CD14-positive monocyte (primary cell): ENCODE measurements at regions not wholly inside any gene's neighbourhood (a gene's known extent, or its start where the extent isn't known, plus 50 kb on each side); places are given as distances from the start of the nearest gene placed in this dataset.

Source experiments
- DNase-seq, 3 donors: peaks; one replicate each; pipeline ENCODE4 v3.0.0-alpha.2; 2011 to 2022
- H2AFZ ChIP-seq: 2 replicates; pipeline ENCODE4 v1.6.0; 2012; ENCODE audit warnings: mild to moderate bottlenecking, low read depth, low read length, inconsistent platforms; ENCODE audit not compliant: insufficient read depth, poor library complexity, severe bottlenecking
- H3K27ac ChIP-seq, 2 donors: 1 replicate in 1 of 2; 2 replicates in 1 of 2; pipeline ENCODE4 v1.5.1; 2012 to 2013; ENCODE audit warnings: low read length in 2 of 2, control low read depth in 1 of 2, inconsistent platforms in 1 of 2, low read depth in 1 of 2, mild to moderate bottlenecking in 1 of 2
- H3K27me3 ChIP-seq, 2 donors: one replicate each; pipeline versions ENCODE4 v1.6.0 to v1.6.1; 2011 to 2013; ENCODE audit warnings: low read length in 2 of 2; ENCODE audit not compliant: control insufficient read depth in 2 of 2, insufficient read depth in 2 of 2
- H3K36me3 ChIP-seq, 2 donors: replicated peaks in 1 of 2; 1 replicate in 1 of 2; 2 replicates in 1 of 2; pipeline versions ENCODE4 v1.5.1 to v1.6.1; 2012 to 2013; ENCODE audit warnings: low read length in 2 of 2, control low read depth in 1 of 2, inconsistent platforms in 1 of 2, mild to moderate bottlenecking in 1 of 2; ENCODE audit not compliant: insufficient read depth in 2 of 2, control insufficient read depth in 1 of 2
- H3K4me1 ChIP-seq, 2 donors: 1 replicate in 1 of 2; 2 replicates in 1 of 2; pipeline versions ENCODE4 v1.5.1 to v1.6.1; 2012 to 2013; ENCODE audit warnings: low read length in 2 of 2, control low read depth in 1 of 2, inconsistent platforms in 1 of 2, mild to moderate bottlenecking in 1 of 2, moderate library complexity in 1 of 2; ENCODE audit not compliant: insufficient read depth in 2 of 2, control insufficient read depth in 1 of 2
- H3K4me2 ChIP-seq: replicated peaks from 2 replicates; pipeline ENCODE3; 2012; ENCODE audit warnings: low read length, moderate library complexity, mild to moderate bottlenecking; ENCODE audit not compliant: poor library complexity, severe bottlenecking; ENCODE audit errors: extremely low read depth
- H3K4me3 ChIP-seq, 3 experiments: fragments of 200-600 bp in 1 of 3; sonication (generic) in 1 of 3; replicated peaks in 1 of 3; 1 replicate in 2 of 3; 2 replicates in 1 of 3; pipeline ENCODE4 v1.5.1; 2011 to 2013; ENCODE audit warnings: low read length in 3 of 3, mild to moderate bottlenecking in 3 of 3, control low read depth in 2 of 3, low read depth in 2 of 3, inconsistent platforms in 1 of 3, moderate library complexity in 1 of 3
- H3K79me2 ChIP-seq: 2 replicates; pipeline ENCODE4 v1.6.0; 2012; ENCODE audit warnings: mild to moderate bottlenecking, control low read depth, inconsistent platforms, low read length, moderate library complexity; ENCODE audit not compliant: insufficient read depth
- H3K9ac ChIP-seq: 2 replicates; pipeline ENCODE4 v1.6.0; 2017; ENCODE audit warnings: low read length, mild to moderate bottlenecking; ENCODE audit not compliant: insufficient read depth, poor library complexity, severe bottlenecking
- H3K9me3 ChIP-seq, 2 donors: replicated peaks in 1 of 2; 1 replicate in 1 of 2; 2 replicates in 1 of 2; pipeline versions ENCODE4 v1.5.1 to v1.6.1; 2012 to 2013; ENCODE audit warnings: low read length in 2 of 2, control low read depth in 1 of 2; ENCODE audit not compliant: control insufficient read depth in 1 of 2, insufficient read depth in 1 of 2
- H4K20me1 ChIP-seq: 2 replicates; pipeline ENCODE4 v1.6.0; 2012; ENCODE audit warnings: mild to moderate bottlenecking, low read length, control low read depth, moderate library complexity; ENCODE audit not compliant: insufficient read depth
- H3K27ac Mint-ChIP-seq, 7 donors: one replicate each; pipeline ENCODE4 v1.8.0; 2020; ENCODE audit warnings: mild to moderate bottlenecking in 7 of 7, mixed read lengths in 7 of 7, moderate library complexity in 6 of 7, inconsistent platforms in 2 of 7
- H3K27me3 Mint-ChIP-seq, 3 donors: one replicate each; pipeline ENCODE4 v1.8.0; 2021 to 2022; ENCODE audit warnings: low read depth in 3 of 3, mild to moderate bottlenecking in 3 of 3, mixed read lengths in 3 of 3, moderate library complexity in 3 of 3, inconsistent platforms in 1 of 3
- H3K36me3 Mint-ChIP-seq, 2 donors: one replicate each; pipeline ENCODE4 v1.8.0; 2020; ENCODE audit warnings: mixed read lengths in 2 of 2, inconsistent platforms in 1 of 2, mild to moderate bottlenecking in 1 of 2
- H3K4me1 Mint-ChIP-seq: one replicate; pipeline ENCODE4 v1.8.0; 2020; ENCODE audit warnings: mild to moderate bottlenecking, mixed read lengths
- H3K4me3 Mint-ChIP-seq, 2 donors: one replicate each; pipeline ENCODE4 v1.8.0; 2020; ENCODE audit warnings: mild to moderate bottlenecking in 2 of 2, mixed read lengths in 2 of 2, moderate library complexity in 1 of 2
- H3K9me3 Mint-ChIP-seq, 7 donors: one replicate each; pipeline ENCODE4 v1.8.0; 2020 to 2022; ENCODE audit warnings: mixed read lengths in 7 of 7, mild to moderate bottlenecking in 6 of 7, moderate library complexity in 6 of 7, inconsistent platforms in 2 of 7
- WGBS: methylation state at CpG from one replicate; pipeline ENCODE4 v1.1.5; 2013; ENCODE audit warnings: missing lambda C conversion rate; ENCODE audit not compliant: insufficient coverage; 5-methylcytosine and 5-hydroxymethylcytosine counted together
- intact Hi-C, 2 donors: fragments of 100-400 bp; cut with micrococcal nuclease; formaldehyde crosslinking; loops; one replicate each; pipeline versions ENCODE4 v1.15.0 to v1.15.1; 2023
- TF ChIP-seq, protein P1 (sequence below): fragments of 200-600 bp; IDR thresholded peaks from one replicate; pipeline ENCODE4 v1.8.0; 2022; ENCODE audit warnings: antibody characterized with exemption, mild to moderate bottlenecking

DNA sequence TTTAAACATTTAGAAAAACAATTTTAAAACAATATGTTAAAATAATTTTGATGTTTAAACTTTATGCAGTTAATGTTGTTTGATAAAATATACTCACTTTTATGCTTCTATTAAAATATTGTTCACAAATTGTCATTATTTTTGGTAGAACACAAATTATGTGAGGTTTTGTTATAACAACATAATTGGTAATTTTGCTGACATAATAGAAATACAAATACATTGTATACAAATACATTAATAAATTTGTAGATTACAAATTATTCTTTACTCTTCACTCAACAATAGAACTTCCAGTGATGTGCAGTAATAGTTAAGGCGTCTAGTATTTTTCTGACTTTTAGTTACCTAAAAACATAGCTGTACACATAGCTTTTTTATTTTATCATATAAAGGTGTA lies 1472.4 kb upstream of the ADGRL3 start:
- Histone ChIP-seq H2AFZ (no peak overlapping the region), H3K4me2 (no peak overlapping the region), H3K9me3 (peaks cover 7 to 10% of the 10 kb centered on the region in 2 donors), H3K27me3 (no peaks in the 10 kb centered on the region), H3K4me3 (no peak overlapping the region), H3K9ac (no peak overlapping the region), H3K79me2 (no peaks in the 10 kb centered on the region), H3K4me1 (no peaks in the 10 kb centered on the region), H3K36me3 (no peaks in the 10 kb centered on the region), H3K27ac (no peak overlapping the region), H4K20me1 (no peaks in the 10 kb centered on the region)
- no peak for DNase-seq
- no peaks in the 10 kb centered on the region for H3K36me3 Mint-ChIP-seq
- intact Hi-C loops: no loop called here
- H3K9me3 Mint-ChIP-seq: peaks cover 2 to 14% (median 7%) of the 10 kb centered on the region in 7 donors
- H3K4me1 Mint-ChIP-seq: no peaks in the 10 kb centered on the region
- no peak overlapping the region for H3K4me3 Mint-ChIP-seq
- H3K27ac Mint-ChIP-seq: no peak overlapping the region
- no peaks in the 10 kb centered on the region for H3K27me3 Mint-ChIP-seq
- no CpG with 5 or more reads among the region's 1 CpG for WGBS
- TF ChIP-seq, protein P1, sequence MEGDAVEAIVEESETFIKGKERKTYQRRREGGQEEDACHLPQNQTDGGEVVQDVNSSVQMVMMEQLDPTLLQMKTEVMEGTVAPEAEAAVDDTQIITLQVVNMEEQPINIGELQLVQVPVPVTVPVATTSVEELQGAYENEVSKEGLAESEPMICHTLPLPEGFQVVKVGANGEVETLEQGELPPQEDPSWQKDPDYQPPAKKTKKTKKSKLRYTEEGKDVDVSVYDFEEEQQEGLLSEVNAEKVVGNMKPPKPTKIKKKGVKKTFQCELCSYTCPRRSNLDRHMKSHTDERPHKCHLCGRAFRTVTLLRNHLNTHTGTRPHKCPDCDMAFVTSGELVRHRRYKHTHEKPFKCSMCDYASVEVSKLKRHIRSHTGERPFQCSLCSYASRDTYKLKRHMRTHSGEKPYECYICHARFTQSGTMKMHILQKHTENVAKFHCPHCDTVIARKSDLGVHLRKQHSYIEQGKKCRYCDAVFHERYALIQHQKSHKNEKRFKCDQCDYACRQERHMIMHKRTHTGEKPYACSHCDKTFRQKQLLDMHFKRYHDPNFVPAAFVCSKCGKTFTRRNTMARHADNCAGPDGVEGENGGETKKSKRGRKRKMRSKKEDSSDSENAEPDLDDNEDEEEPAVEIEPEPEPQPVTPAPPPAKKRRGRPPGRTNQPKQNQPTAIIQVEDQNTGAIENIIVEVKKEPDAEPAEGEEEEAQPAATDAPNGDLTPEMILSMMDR: no peak

DNA sequence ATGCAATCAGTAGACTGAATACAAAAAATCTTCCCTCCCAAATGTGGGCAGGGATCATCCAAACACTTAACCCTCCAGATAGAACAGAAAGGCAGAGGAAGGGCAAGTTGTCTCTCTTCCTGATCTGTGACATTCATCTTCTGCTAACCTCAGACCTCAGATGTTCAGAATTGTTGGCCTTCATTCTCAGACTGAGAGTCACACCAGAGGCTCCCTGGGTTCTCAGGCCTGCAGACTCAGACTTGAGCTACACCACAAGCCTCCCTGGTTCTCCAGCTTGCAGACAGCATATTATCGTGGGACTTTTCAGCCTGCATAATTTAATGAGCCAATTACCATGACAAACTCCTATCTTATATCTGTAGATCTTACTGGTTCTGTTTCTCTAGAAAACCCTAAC lies 1471.6 kb upstream of the ADGRL3 start:
- H2AFZ ChIP-seq: no peak overlapping the region
- Mint-ChIP-seq H3K4me3 (no peak overlapping the region), H3K9me3 (peaks cover 2 to 13% (median 5%) of the 10 kb centered on the region in 7 donors), H3K4me1 (no peaks in the 10 kb centered on the region), H3K36me3 (no peaks in the 10 kb centered on the region), H3K27ac (no peak overlapping the region), H3K27me3 (no peaks in the 10 kb centered on the region)
- H3K4me1 ChIP-seq: no peaks in the 10 kb centered on the region
- intact Hi-C loops: no loop called here
- no peak for DNase-seq
- H3K9ac ChIP-seq: no peak overlapping the region
- H3K79me2 ChIP-seq: no peaks in the 10 kb centered on the region
- H3K27ac ChIP-seq: no peak overlapping the region
- H3K9me3 ChIP-seq: peaks cover 7 to 10% of the 10 kb centered on the region in 2 donors
- H3K4me3 ChIP-seq: no peak overlapping the region
- no peak overlapping the region for H3K4me2 ChIP-seq
- TF ChIP-seq, protein P1: no peak
- 100% methylated on average over 1 of the region's 1 CpG for WGBS
- no peaks in the 10 kb centered on the region for H4K20me1 ChIP-seq
- H3K36me3 ChIP-seq: no peaks in the 10 kb centered on the region
- H3K27me3 ChIP-seq: no peaks in the 10 kb centered on the region
